ENCODE measurements at regions not wholly inside any gene's neighbourhood (a gene's known extent, or its start where the extent isn't known, plus 50 kb on each side); places are given as distances from the start of the nearest gene placed in this dataset.

- TF ChIP-seq CTCF (IDR thresholded peaks at IDR 0.05 in 4 of 5, conservative IDR thresholded peaks at IDR 0.05 in 1 of 5) (no peak), POLR2A (IDR thresholded peaks at IDR 0.05) (no peak)
Observed at GRCh38 chr6:141532211-141532610, 600.5 kb upstream of the GJE1 start.
